C4-2B (cell line): ENCODE measurements at regions not wholly inside any gene's neighbourhood (a gene's known extent, or its start where the extent isn't known, plus 50 kb on each side); places are given as distances from the start of the nearest gene placed in this dataset.

Experiments used
- ZFX ChIP-seq: fragments of 450-650 bp; IDR thresholded peaks from 2 replicates; pipeline ENCODE4 v1.6.1; 2017
- TF ChIP-seq, protein P1 (sequence below): fragments of 450-650 bp; conservative IDR thresholded peaks from 2 replicates; pipeline ENCODE4 v1.5.1; 2017; ENCODE audit warnings: mild to moderate bottlenecking

DNA sequence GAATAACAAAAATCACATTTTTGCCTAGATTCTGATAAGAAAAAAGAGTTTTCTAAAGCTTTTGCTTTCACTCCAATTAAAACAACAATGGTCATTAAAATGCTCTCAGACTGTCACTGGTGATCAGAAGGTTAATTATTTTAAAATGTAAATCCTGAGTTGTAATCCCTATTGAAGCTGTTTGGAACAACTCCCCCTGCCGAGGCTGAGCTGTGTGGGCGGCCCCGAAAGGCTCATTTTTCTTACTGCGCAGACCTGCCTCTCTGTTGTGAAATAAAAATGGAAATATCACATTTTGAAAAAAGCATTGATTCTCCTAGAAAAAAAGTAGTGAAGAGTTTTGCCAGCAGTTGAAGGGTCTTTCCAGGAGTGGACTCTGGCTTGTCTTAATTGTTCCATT is 174.8 kb upstream of the CDKN3 start:
- TF ChIP-seq, protein P1, sequence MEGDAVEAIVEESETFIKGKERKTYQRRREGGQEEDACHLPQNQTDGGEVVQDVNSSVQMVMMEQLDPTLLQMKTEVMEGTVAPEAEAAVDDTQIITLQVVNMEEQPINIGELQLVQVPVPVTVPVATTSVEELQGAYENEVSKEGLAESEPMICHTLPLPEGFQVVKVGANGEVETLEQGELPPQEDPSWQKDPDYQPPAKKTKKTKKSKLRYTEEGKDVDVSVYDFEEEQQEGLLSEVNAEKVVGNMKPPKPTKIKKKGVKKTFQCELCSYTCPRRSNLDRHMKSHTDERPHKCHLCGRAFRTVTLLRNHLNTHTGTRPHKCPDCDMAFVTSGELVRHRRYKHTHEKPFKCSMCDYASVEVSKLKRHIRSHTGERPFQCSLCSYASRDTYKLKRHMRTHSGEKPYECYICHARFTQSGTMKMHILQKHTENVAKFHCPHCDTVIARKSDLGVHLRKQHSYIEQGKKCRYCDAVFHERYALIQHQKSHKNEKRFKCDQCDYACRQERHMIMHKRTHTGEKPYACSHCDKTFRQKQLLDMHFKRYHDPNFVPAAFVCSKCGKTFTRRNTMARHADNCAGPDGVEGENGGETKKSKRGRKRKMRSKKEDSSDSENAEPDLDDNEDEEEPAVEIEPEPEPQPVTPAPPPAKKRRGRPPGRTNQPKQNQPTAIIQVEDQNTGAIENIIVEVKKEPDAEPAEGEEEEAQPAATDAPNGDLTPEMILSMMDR = no peak
- TF ChIP-seq ZFX = no peak
